Breast epithelium (tissue), 3 donors: ENCODE measurements at regions not wholly inside any gene's neighbourhood (a gene's known extent, or its start where the extent isn't known, plus 50 kb on each side); places are given as distances from the start of the nearest gene placed in this dataset.

Experiments
- POLR2A ChIP-seq: fragments of 450-650 bp; IDR thresholded peaks from one replicate; pipeline ENCODE4 v1.6.1; 2016; ENCODE audit warnings: antibody characterized with exemption, mild to moderate bottlenecking, moderate library complexity
- POLR2AphosphoS5 ChIP-seq, 3 donors: sonication (generic); formaldehyde crosslinking; IDR thresholded peaks; one replicate each; pipeline ENCODE4 v1.6.1; 2017; ENCODE audit warnings: antibody characterized with exemption in 3 of 3
- TF ChIP-seq, protein P1 (sequence below), 3 donors: fragments of 450-650 bp; IDR thresholded peaks; one replicate each; pipeline ENCODE4 v1.5.1; 2016 to 2017; ENCODE audit warnings: antibody characterized with exemption in 3 of 3, mild to moderate bottlenecking in 3 of 3, moderate library complexity in 3 of 3

DNA sequence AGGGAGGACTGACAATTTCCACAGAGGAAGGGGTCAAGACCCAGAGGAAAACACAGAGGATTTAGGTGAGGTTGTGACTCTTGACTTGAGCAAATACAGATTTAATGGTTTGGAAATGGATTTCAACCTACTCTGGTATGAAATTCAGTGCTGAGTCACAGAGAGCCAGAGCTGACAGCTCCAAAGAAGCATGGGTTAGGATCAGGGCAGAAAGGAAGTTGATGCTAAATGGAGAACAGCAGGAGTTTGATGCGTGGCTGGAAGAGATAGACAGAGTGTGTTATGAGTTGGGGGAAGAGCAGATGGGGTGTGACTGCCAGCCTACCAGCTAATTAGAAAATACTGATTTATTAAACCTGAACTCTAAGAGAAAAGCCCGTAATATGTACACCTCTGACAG lies 272.6 kb downstream of the FOXG1 start:
- no peak for TF ChIP-seq POLR2A
- TF ChIP-seq, protein P1, sequence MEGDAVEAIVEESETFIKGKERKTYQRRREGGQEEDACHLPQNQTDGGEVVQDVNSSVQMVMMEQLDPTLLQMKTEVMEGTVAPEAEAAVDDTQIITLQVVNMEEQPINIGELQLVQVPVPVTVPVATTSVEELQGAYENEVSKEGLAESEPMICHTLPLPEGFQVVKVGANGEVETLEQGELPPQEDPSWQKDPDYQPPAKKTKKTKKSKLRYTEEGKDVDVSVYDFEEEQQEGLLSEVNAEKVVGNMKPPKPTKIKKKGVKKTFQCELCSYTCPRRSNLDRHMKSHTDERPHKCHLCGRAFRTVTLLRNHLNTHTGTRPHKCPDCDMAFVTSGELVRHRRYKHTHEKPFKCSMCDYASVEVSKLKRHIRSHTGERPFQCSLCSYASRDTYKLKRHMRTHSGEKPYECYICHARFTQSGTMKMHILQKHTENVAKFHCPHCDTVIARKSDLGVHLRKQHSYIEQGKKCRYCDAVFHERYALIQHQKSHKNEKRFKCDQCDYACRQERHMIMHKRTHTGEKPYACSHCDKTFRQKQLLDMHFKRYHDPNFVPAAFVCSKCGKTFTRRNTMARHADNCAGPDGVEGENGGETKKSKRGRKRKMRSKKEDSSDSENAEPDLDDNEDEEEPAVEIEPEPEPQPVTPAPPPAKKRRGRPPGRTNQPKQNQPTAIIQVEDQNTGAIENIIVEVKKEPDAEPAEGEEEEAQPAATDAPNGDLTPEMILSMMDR (IDR thresholded peaks at IDR 0.05): no peak
- TF ChIP-seq POLR2AphosphoS5 (IDR thresholded peaks at IDR 0.05): no peak
